GM21786 (cell line): ENCODE measurements at regions not wholly inside any gene's neighbourhood (a gene's known extent, or its start where the extent isn't known, plus 50 kb on each side); places are given as distances from the start of the nearest gene placed in this dataset.
"Not testable (repeated sequence)": the region's sequence is repeated elsewhere in the genome, so short reads cannot be mapped to it uniquely, and the experiment has no call there.

Experiments
- ATAC-seq: cut with Tn5 transposase; IDR thresholded peaks from one replicate; pipeline ENCODE4 v1.9.1; 2021; ENCODE audit not compliant: unreplicated experiment

GRCh38 chr5:135279328-135279727 is 119.7 kb downstream of the MACROH2A1 start:
- ATAC-seq = no peak

DNA sequence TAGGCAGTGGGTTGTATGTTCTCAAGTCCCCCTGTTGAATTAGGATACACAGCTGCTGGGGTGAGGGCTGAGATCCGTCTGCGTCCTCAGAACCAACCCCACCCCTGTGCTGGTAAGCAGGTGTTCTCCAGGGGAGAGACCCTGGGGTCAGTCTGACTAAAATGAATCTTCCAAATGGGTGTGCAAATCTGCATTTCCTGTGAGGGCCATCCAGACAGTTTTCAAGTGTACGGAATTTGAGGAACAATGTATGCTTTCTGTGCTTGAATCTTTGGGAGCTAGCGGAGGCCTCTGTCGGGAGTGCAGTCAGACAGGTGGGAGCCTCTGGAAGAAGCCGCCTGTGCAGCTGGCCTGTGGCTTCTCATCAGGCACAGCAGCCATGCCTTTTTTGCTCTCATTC is 122.9 kb downstream of the MACROH2A1 start:
- ATAC-seq = no peak

- no peak for ATAC-seq
Measured at GRCh38 chr5:135273212-135273611, 125.8 kb downstream of the MACROH2A1 start.

DNA sequence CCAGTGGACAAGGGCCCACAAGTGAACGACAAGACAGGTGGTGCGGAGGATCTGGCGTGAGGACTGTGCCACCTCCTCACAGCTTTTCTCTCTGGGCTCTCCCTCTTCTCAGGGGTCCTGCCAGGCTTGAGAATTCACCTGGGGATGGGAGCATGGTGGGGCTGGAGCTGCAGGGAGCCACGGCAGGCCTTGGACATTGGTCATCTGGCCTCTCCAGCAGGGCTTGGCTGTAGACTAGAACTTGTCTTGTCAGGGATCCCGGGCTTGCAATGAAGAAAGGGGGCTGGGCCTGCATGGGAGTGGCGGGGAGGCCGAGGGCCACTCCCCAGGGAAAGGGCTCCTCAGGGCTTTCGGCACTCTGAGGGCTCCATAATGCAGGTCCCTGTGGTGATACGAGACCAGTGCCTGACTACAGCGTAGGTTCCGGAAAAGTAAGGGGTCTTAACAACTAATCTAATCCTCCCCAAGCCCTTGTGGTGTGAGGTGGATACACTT is 126.7 kb downstream of the MACROH2A1 start:
- no peak for ATAC-seq

- ATAC-seq = no peak
Measured at GRCh38 chr5:135271533-135272310, 127.3 kb downstream of the MACROH2A1 start.

- no peak for ATAC-seq
Measured at GRCh38 chr5:135269931-135270421, 129.1 kb downstream of the MACROH2A1 start.

GRCh38 chr5:135269199-135269598 is 129.8 kb downstream of the MACROH2A1 start:
- ATAC-seq = no peak

DNA sequence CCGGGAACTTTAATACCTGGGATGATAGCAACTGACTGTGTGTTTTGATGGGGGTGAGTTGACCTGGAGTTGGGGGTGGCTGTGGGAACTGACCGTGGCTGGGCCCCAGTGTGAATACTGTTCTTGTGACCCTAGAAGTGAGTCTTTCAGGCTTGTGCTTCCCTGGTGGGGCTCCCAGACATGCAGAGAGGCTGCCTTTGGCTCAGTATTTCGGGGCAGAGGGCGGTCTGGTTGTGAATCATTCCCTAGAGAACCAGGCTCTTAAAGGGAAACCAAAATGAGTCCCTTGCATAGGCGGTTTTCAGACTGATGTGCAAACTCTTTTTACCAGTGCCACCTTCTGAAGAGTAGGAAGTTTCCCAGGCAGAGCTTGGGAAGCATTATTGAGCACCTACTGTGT is 132.1 kb downstream of the MACROH2A1 start:
- ATAC-seq = no peak

DNA sequence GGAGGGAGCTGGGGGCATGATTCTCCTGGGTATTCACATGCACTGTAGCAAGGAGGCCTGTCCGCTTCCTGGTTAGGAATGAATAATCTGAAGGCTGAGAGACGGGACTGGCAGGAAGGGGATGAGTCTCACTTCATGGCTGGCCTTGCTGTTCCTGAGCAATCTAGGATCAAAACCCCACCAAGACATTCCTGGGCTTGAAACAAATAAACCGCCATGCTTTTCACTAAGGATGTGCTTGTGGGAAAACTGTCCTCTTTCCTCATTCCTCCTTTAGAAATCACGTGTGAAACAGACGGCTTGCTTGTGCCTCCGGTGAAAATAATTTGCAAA is 132.8 kb downstream of the MACROH2A1 start:
- no peak for ATAC-seq

- ATAC-seq = no peak
Measured at GRCh38 chr5:135265497-135266302, 133.3 kb downstream of the MACROH2A1 start.

DNA sequence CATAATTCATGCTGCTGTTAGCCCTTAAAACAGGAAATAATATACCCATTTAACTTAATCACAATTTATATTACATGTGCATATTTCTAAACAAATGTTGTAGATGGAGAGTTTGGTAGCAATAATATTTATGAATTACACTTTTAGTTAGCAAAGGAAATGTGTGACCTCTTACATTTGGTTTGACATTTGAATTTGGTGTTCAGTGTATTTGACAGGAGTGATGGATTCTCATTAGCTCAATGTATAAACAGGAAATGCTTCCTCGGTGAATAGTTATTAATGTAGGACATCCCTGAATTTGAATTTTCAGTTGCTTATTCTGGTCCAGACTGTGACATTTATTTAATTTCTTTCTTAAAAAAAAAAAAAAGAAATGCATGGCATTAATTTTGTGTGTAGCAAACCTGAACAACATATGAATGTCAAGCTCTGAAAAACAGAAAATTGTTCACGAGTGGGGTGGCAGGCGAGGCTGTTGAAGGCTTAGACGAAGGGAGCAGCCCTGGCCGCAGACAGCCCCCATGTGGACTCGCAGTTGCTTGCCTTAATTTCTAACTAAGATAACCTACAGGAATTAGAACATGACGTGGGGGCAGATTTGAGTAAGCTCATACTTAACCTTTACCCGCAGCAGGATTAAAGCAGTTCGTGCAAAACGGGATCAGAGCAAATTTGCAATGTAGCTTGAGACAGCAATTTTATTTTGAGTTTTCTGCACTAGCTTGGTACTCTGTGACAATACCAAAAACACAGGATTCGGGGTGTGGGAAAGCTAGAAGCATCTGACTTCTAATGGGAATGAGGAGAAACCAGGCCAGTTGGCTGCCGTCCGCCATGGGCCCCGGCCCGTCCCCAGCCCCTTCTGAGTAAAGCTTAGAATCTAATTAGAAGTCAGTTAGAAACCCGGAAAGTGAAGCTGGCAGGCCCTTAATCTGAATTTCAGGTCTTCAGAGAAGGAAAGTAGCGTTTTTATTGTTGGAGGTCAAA is 134.3 kb downstream of the MACROH2A1 start:
- ATAC-seq = no peak

DNA sequence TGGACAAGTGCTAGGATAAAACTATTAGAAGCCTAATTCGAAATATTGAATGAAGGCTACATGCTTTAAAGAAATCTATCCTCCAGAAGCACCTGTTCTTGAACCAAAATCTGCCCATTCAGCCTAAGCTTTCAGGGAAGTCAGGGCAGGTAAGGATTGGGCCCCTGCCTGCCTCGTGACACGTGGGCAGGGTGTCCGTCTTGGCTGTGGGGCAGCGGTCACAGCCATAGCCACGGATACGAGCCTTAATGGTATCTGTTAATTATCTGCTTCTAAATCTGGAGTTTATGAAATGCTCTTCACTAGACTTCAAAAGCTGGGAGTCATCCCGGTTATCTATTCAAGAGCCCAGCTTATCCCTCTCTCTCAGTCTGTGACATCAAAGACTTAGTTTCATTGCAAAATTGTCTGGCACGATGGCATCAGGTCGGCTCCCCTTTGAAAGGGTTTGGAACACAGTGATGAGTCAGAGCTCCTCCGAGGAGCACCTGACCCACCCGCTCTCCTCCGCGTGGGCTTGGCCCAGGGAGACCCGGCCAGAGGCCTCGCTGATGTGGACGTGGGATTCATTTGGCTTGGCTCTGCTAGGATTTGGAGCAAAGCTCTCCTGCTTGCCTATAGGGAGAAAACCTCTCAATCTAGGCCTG is 135.9 kb downstream of the MACROH2A1 start:
- ATAC-seq = no peak

GRCh38 chr5:135262364-135262763 is 136.7 kb downstream of the MACROH2A1 start:
- no peak for ATAC-seq

GRCh38 chr5:135260108-135260507 is 138.9 kb downstream of the MACROH2A1 start:
- ATAC-seq = not testable (repeated sequence)

- ATAC-seq = no peak
Measured at GRCh38 chr5:135255461-135256178, 143.4 kb downstream of the MACROH2A1 start.

- no peak for ATAC-seq
Measured at GRCh38 chr5:135254183-135254582, 144.8 kb downstream of the MACROH2A1 start.

GRCh38 chr5:135253601-135254178 is 145.3 kb downstream of the MACROH2A1 start:
- no peak for ATAC-seq

- no peak for ATAC-seq
Measured at GRCh38 chr5:135251093-135251492, 147.9 kb downstream of the MACROH2A1 start.

DNA sequence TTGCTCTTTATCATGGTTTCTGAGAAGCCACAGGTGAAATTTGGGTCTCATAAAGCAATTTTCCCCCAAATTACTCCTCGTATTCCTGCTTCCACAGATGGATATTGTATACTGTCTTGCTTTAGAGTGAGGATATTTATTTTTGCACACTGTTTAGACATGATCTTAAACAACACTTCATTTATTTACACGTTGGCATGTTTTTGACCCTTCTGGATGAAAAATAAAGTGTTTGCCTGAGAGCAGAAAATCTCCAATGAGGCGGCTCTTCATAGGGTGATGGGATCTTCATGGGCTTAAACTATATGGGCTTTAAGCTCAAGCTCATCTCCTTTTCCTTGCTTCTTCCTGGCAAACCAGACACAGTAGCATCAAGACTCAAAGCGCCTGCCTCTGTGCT is 148.4 kb downstream of the MACROH2A1 start:
- no peak for ATAC-seq
